ENCODE measurements at regions not wholly inside any gene's neighbourhood (a gene's known extent, or its start where the extent isn't known, plus 50 kb on each side); places are given as distances from the start of the nearest gene placed in this dataset.

GRCh38 chr18:34550156-34550555 lies 159.9 kb upstream of the DTNA start:
- Histone ChIP-seq H3K27ac (ENCODE audit: low read depth in 2 of 2, low read length in 2 of 2) (no peak overlapping the region), H3K36me3 (ENCODE audit: control insufficient read depth in 2 of 3, insufficient read depth in 3 of 3, low read length in 3 of 3) (no peaks in the 10 kb centered on the region), H3K4me1 (ENCODE audit: control insufficient read depth in 2 of 3, insufficient read depth in 2 of 3, low read depth in 1 of 3, low read length in 3 of 3) (no peaks in the 10 kb centered on the region), H3K27me3 (ENCODE audit: control insufficient read depth, insufficient read depth, low read length) (no peaks in the 10 kb centered on the region), H3K9ac (ENCODE audit: low read length in 3 of 3) (no peak overlapping the region), H3K9me3 (ENCODE audit: control insufficient read depth in 2 of 3, insufficient read depth in 1 of 3, low read length in 3 of 3) (no peaks in the 10 kb centered on the region), H3K4me3 (ENCODE audit: low read length in 3 of 3) (no peak overlapping the region)
- intact Hi-C loops (cut with DNase I): no loop called here
- TF ChIP-seq, protein P1, sequence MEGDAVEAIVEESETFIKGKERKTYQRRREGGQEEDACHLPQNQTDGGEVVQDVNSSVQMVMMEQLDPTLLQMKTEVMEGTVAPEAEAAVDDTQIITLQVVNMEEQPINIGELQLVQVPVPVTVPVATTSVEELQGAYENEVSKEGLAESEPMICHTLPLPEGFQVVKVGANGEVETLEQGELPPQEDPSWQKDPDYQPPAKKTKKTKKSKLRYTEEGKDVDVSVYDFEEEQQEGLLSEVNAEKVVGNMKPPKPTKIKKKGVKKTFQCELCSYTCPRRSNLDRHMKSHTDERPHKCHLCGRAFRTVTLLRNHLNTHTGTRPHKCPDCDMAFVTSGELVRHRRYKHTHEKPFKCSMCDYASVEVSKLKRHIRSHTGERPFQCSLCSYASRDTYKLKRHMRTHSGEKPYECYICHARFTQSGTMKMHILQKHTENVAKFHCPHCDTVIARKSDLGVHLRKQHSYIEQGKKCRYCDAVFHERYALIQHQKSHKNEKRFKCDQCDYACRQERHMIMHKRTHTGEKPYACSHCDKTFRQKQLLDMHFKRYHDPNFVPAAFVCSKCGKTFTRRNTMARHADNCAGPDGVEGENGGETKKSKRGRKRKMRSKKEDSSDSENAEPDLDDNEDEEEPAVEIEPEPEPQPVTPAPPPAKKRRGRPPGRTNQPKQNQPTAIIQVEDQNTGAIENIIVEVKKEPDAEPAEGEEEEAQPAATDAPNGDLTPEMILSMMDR (IDR thresholded peaks at IDR 0.05; ENCODE audit: borderline replicate concordance, extremely low read depth, insufficient read depth): no peak
- no peak for FAIRE-seq
- no peak for DNase-seq

- FAIRE-seq (no peak), DNase-seq (no peak)
- TF ChIP-seq, protein P1 (IDR thresholded peaks at IDR 0.05; ENCODE audit: borderline replicate concordance, extremely low read depth, insufficient read depth): no peak
- intact Hi-C loops (cut with DNase I): no loop called here
- H3K36me3 ChIP-seq (ENCODE audit: control insufficient read depth in 2 of 3, insufficient read depth in 3 of 3, low read length in 3 of 3): no peaks in the 10 kb centered on the region
- H3K9ac ChIP-seq (ENCODE audit: low read length in 3 of 3): no peak overlapping the region
- no peaks in the 10 kb centered on the region for H3K4me1 ChIP-seq (ENCODE audit: control insufficient read depth in 2 of 3, insufficient read depth in 2 of 3, low read depth in 1 of 3, low read length in 3 of 3)
- H3K9me3 ChIP-seq (ENCODE audit: control insufficient read depth in 2 of 3, insufficient read depth in 1 of 3, low read length in 3 of 3): no peaks in the 10 kb centered on the region
- H3K27ac ChIP-seq (ENCODE audit: low read depth in 2 of 2, low read length in 2 of 2): no peak overlapping the region
- no peak overlapping the region for H3K4me3 ChIP-seq (ENCODE audit: low read length in 3 of 3)
- H3K27me3 ChIP-seq (ENCODE audit: control insufficient read depth, insufficient read depth, low read length): no peaks in the 10 kb centered on the region
Observed at GRCh38 chr18:34550902-34551301, 159.2 kb upstream of the DTNA start.

- Histone ChIP-seq H3K27ac (ENCODE audit: low read depth in 2 of 2, low read length in 2 of 2) (no peak overlapping the region), H3K9me3 (ENCODE audit: control insufficient read depth in 2 of 3, insufficient read depth in 1 of 3, low read length in 3 of 3) (no peaks in the 10 kb centered on the region), H3K4me3 (ENCODE audit: low read length in 3 of 3) (no peak overlapping the region), H3K36me3 (ENCODE audit: control insufficient read depth in 2 of 3, insufficient read depth in 3 of 3, low read length in 3 of 3) (no peaks in the 10 kb centered on the region), H3K4me1 (ENCODE audit: control insufficient read depth in 2 of 3, insufficient read depth in 2 of 3, low read depth in 1 of 3, low read length in 3 of 3) (no peaks in the 10 kb centered on the region), H3K9ac (ENCODE audit: low read length in 3 of 3) (no peak overlapping the region), H3K27me3 (ENCODE audit: control insufficient read depth, insufficient read depth, low read length) (no peaks in the 10 kb centered on the region)
- no peak for FAIRE-seq
- TF ChIP-seq, protein P1 (IDR thresholded peaks at IDR 0.05; ENCODE audit: borderline replicate concordance, extremely low read depth, insufficient read depth): no peak
- no peak for DNase-seq
- intact Hi-C loops (cut with DNase I): no loop called here
Observed at GRCh38 chr18:34551824-34552223, 158.3 kb upstream of the DTNA start.

- no peak overlapping the region for H3K9ac ChIP-seq (ENCODE audit: low read length in 3 of 3)
- intact Hi-C loops (cut with DNase I): no loop called here
- DNase-seq (no peak), FAIRE-seq (no peak)
- H3K9me3 ChIP-seq (ENCODE audit: control insufficient read depth in 2 of 3, insufficient read depth in 1 of 3, low read length in 3 of 3): no peaks in the 10 kb centered on the region
- H3K27me3 ChIP-seq (ENCODE audit: control insufficient read depth, insufficient read depth, low read length): no peaks in the 10 kb centered on the region
- H3K4me3 ChIP-seq (ENCODE audit: low read length in 3 of 3): no peak overlapping the region
- TF ChIP-seq, protein P1 (IDR thresholded peaks at IDR 0.05; ENCODE audit: borderline replicate concordance, extremely low read depth, insufficient read depth): no peak
- H3K36me3 ChIP-seq (ENCODE audit: control insufficient read depth in 2 of 3, insufficient read depth in 3 of 3, low read length in 3 of 3): no peaks in the 10 kb centered on the region
- H3K27ac ChIP-seq (ENCODE audit: low read depth in 2 of 2, low read length in 2 of 2): no peak overlapping the region
- no peaks in the 10 kb centered on the region for H3K4me1 ChIP-seq (ENCODE audit: control insufficient read depth in 2 of 3, insufficient read depth in 2 of 3, low read depth in 1 of 3, low read length in 3 of 3)
Observed at GRCh38 chr18:34562252-34562870, 147.7 kb upstream of the DTNA start.

Data from kidney (tissue), 13 donors.